ENCODE measurements at regions not wholly inside any gene's neighbourhood (a gene's known extent, or its start where the extent isn't known, plus 50 kb on each side); places are given as distances from the start of the nearest gene placed in this dataset.
"Not testable (repeated sequence)": the region's sequence is repeated elsewhere in the genome, so short reads cannot be mapped to it uniquely, and the experiment has no call there.

- no peak for DNase-seq (ENCODE audit: low read depth)
Measured at GRCh38 chr22:47921906-47922305, 1159.5 kb downstream of the TBC1D22A start.

DNA sequence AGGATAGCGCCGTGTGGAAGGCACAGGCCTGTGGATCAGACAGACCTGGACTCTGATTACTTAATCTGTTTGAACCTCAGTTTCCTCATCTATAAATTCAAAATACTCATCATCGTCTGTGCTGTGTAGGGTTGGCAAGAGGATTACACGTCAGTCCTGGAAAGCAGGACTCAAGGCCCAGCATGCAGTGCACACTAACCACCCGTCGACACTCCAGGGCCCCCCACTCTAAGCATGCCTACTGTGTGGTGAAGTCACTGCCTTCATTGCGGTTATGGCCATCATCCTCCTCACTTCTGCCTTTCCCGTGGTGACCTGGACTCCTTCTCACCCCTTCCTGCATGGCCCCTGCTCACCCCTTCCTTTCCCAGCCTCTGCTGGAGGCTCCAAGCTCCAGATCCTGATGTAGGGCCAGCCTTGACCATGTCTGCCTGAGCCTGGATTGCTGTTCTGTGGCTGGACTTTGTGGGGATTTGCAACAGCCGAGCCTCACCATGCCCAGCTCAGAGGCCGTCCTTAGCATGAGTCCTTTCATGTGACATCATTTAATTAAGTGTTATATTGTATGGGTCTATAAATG, 1158.0 kb downstream of the TBC1D22A start:
- no peak for DNase-seq (ENCODE audit: low read depth)

- DNase-seq (ENCODE audit: low read depth), result no peak
Measured at GRCh38 chr22:47919893-47920292, 1157.4 kb downstream of the TBC1D22A start.

DNA sequence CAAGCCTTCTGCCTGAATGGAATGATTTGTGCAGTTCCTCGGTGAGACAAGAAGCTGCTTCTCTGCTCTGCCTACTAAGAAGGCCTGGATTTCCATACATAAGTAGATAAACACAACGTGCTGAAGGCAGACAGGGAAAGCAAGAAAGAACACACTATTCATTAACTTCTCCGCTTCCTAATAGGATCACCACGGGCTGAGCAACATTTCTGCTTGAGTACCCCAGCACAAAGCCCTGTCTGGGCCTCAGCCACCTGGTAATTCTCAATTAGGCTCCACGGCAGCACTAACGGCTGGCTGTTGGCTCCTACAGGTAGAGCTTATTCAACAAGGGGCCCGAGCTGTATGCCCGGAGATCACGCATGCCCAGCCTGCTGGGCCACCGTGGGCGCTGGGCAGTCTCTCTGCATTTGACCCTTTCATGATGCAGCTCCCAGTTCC, 1156.6 kb downstream of the TBC1D22A start:
- no peak for DNase-seq (ENCODE audit: low read depth)

DNA sequence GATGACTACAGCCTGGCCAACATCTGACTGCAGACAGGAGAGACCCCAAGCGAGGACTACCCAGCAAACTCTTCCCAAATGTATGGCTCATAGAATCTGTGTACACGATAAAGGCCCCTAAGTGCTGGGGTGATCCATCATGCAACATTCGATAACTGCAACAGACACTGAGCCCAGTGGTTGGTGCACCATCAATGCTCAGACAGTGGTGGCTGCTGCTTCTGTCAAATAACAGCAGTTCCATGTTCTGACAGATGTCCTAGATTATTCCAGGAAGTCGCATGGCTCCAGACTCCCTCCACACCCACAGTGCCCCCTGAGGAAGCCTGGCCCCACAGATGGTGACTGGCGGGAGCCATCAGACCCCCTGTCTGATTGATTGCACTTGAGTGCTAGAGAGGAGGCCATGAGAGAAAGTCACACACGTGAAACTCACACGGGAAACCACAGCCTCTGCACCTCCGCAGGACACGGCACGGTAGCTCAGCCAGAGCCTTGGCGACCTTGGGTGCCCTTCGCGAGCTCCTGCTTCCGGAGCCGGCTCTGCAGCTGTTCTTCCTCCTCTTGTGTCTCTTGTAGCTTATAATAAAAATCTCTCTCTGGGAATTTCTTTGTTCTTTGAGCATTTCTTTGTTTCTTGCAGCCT, 1155.9 kb downstream of the TBC1D22A start:
- peak; percentile 12 for DNase-seq (ENCODE audit: low read depth)

GRCh38 chr22:47914481-47915097, 1152.1 kb downstream of the TBC1D22A start:
- DNase-seq (ENCODE audit: low read depth), result no peak

- no peak for DNase-seq (ENCODE audit: low read depth)
Measured at GRCh38 chr22:47902646-47903180, 1140.3 kb downstream of the TBC1D22A start.

DNA sequence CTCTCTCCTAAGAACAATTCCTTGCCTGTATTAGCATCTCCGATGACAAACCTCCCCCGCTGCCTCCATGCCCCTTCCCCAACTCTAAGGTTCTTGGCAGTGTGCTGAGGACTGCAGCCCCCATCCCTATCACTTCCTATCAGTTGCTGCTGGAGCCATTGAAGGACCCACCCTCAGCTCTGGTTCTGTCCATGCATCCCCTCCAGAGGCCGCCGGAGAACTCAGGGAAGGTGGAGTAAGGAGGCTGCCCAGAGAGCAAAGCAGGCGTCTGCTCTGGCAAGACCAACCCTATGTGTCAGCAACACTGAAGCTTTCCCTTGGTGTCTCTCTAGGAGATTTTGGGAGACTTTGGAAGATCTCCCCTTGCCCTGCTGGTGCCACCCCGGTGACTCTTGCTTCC, 1139.5 kb downstream of the TBC1D22A start:
- no peak for DNase-seq (ENCODE audit: low read depth)

GRCh38 chr22:47899894-47900293, 1137.4 kb downstream of the TBC1D22A start:
- DNase-seq (ENCODE audit: low read depth), result no peak

DNA sequence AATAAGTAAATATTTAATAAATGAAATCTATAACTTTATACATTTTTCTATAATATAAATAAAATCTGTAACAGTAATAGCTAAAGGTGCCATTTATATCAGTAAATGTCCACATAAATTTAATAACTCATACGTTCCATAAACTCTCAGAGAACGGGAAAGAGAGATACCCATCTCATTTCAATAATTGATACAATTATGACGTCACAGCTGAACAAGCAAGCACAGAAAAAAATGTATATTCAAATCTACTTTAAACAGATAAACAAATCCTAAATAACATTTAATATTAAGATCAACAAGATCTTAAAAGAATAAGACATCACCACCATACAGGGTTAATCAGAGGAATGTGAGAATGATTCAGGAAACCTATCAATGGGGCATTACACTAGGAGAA, 1136.5 kb downstream of the TBC1D22A start:
- DNase-seq (ENCODE audit: low read depth), result no peak

DNA sequence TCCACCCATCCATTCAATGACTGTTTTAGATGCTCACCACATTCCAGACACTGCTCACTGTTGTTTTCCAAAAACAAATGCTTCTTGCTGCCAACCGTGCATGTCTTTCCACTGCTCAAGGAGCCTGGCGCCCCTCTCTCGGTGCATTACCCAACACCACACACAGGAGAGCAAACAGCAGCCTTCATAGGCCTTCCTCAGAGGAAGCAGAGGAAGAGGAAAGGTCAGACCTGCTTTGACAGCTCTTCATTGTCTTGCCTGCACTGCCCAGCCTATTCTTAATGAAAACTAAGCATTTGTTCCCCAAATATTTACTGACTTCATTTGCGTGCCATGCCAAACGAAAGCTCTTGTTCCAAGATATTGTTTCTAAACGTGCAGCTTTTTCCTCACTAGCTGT, 1129.2 kb downstream of the TBC1D22A start:
- no peak for DNase-seq (ENCODE audit: low read depth)

DNA sequence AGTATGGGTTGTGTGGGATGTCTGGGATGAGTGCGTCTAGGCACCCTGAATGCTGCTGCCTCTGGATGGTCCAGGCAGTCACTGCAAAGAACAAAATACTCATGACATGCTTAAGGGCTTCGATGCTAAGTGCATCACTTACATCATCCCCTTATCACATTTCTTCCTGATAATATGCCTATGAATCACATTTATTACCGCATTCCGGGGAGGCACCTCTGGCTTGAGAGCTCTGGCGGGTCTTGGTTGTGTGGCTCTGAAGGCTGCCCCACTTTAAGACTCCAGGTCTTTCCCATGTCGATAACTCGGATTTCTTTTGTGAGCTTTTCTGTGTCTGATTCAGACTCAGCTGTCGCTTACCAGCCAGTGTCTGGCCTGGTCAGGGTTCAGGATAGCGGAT, 1126.4 kb downstream of the TBC1D22A start:
- DNase-seq (ENCODE audit: low read depth), result no peak

GRCh38 chr22:47884775-47885174, 1122.3 kb downstream of the TBC1D22A start:
- DNase-seq (ENCODE audit: low read depth), result no peak

DNA sequence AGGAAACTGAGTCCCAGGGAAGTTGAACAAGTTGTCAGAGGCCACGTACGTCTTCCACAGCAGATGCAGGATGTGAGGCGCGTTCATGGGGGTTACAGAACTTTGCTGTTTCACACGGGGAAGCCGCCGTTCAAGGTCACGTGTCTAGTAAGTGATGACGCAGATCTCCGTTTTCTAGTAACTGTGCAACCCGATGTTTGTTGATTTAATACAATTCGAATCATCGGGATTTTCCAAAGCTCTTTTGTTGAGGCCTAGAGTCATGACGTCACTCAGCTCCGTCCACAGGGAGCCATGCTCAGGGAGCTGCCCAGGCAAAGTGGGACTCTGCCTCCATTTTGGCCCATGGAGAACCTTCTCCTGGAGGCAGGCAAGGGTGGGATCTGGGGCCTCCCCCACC, 1121.8 kb downstream of the TBC1D22A start:
- DNase-seq (ENCODE audit: low read depth), result no peak

DNA sequence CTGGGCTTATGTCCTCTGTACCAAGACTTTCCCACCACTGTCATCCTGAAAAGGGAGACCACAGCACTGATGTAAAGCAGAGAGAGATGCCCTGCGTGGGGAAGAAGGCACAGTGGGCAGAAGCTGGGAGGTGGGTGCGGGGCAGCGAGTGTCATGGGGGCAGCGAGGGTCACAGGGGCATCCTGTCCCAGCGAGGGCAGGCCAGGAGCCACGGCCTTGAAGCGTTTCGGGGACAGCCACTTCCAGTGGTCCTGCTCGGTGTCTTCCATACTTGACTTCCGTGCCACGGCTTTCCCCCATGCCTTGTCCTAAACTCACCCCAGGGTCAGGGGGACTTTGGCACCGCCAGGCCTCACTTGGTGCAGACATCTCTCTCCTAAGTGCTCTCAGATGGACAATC, 1121.3 kb downstream of the TBC1D22A start:
- no peak for DNase-seq (ENCODE audit: low read depth)

GRCh38 chr22:47879346-47879745, 1116.9 kb downstream of the TBC1D22A start:
- no peak for DNase-seq (ENCODE audit: low read depth)

DNA sequence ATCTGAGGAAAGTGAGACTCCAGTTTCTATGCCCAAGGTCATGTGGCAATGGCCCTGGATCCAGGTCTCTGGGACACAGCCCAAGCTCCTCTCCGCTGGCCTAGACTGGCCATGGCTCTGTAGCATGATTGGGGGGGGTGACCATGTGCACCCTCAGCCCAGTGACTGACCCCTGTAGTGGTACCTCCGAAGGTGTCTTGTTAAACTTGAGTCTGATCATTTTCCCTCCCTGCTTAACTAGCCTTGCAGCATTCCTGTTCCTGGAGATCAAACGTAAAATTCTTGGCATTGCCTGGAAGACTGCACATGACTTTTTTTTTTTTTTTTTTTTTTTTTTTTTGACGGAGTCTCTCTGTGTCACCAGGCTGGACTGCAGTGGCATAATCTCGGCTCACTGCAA, 1116.0 kb downstream of the TBC1D22A start:
- no peak for DNase-seq (ENCODE audit: low read depth)

GRCh38 chr22:47872761-47873535, 1110.5 kb downstream of the TBC1D22A start:
- DNase-seq (ENCODE audit: low read depth), result no peak

GRCh38 chr22:47865626-47866025, 1103.2 kb downstream of the TBC1D22A start:
- no peak for DNase-seq (ENCODE audit: low read depth)

DNA sequence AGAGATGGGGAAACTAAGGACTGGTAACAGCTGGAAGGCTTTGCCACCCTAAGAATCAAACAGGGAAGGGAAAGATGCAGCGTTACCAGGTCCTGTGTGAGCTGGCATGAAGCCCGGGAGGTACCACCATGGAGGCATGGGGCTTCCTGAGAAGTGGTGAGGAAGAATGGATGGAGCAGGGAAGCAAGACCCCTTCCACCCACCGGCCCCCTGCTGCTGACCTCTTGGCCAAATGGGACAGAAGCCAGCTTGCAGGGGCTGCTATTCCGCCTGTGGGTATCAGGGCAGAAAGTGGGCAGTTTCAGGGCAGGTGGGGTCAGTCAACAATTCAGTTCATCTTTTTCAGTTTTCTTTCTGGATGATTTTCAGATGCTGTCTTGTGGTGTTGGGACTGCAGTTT, 1099.9 kb downstream of the TBC1D22A start:
- no peak for DNase-seq (ENCODE audit: low read depth)

DNA sequence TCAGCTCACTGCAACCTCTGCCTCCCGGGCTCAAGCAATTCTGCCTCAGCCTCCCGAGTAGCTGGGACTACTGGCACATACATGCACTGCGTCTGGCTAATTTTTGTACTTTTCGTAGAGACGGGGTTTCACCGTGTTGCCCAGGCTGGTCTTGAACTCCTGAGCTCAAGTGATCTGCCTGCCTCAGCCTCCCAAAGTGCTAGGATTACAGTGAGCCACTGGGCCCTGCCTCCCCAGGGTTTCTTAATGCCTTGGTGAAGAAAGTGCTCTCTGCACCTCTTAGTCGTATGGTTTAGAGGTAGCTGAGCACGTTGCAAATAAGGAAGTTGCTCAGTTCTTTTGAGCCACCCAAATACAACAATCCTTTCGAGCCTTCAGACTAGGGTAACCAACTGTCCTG, 1098.5 kb downstream of the TBC1D22A start:
- not testable (repeated sequence) for DNase-seq (ENCODE audit: low read depth)

- no peak for DNase-seq (ENCODE audit: low read depth)
Measured at GRCh38 chr22:47859881-47860525, 1097.6 kb downstream of the TBC1D22A start.

Measured in stimulated activated CD8-positive, alpha-beta memory T cell treated with anti-CD3 and anti-CD28 coated beads, Interleukin-12 subunit alpha, Interleukin-12 subunit beta, amount 100 ng/mL, for 4 hours (primary cell).